Lung microvascular endothelial cell (primary cell): ENCODE measurements at regions not wholly inside any gene's neighbourhood (a gene's known extent, or its start where the extent isn't known, plus 50 kb on each side); places are given as distances from the start of the nearest gene placed in this dataset.
A peak's percentile ranks its signal among the peaks of the same experiment; 100 is the strongest.

ENCODE experiments used
- DNase-seq, 2 donors: peaks; one replicate each; pipeline versions ENCODE4 v3.0.0 to v3.0.0-alpha.2; 2010; ENCODE audit warnings: low read depth in 2 of 2

DNA sequence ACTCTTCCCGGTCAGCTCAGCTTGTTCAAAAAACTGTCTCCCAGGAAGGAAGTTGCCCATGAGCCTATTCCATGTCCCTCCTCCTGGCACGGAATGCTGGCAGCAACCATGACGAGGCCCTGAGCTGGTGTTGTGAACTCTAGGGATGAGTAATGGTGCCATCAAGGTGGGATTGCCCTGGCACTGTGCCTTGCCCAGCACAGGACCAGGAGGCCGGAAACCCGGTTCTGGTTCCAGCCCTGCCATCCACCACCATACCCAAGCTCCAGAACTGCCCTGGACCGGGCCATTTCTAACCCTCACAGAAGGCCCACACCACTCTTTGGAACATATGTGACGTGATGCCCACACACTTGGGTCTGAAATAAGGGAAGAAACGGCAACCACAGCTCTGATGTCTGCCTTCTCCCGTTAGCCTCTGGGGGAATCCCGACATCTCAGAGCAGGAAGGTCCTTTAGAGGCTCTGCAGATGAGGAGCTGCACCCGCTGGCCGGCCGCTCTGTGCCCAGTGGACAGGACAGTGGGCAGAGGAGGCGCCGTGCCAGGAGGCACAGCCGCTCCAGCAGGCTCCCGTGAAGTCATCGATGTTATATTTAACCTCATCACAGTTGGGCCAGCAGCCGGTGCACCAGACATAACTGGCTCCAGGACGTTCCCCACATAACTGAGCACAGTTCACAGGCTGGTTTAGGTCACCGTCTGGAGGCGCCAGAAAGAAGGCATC, 462.1 kb upstream of the ID2 start:
- DNase-seq: no peak

GRCh38 chr2:8222979-8223694, 458.7 kb upstream of the ID2 start:
- DNase-seq: no peak

GRCh38 chr2:8223695-8224346, 458.0 kb upstream of the ID2 start:
- DNase-seq: no peak

- no peak for DNase-seq
These were observed 457.3 kb upstream of the ID2 start for GRCh38 chr2:8224347-8225190.

DNA sequence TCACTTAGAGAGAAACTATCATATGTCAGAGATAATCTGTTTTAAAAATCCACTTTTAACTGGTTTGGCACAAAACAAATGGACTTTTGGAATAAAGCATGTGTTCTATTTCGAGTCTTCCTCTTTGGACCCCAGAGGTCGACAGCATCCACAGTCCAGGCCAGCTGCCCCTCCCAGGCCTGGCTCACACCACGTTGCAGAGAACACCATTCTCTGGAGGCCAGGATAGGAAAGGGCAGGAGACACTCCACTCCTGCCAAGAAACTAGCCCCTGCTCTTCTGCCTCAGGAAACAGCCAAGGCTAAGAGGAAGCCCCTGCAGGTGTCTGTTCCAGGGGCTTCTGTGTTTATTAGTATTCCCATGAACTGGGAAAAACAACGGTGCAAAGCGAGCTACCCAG, 456.6 kb upstream of the ID2 start:
- DNase-seq: no peak

DNA sequence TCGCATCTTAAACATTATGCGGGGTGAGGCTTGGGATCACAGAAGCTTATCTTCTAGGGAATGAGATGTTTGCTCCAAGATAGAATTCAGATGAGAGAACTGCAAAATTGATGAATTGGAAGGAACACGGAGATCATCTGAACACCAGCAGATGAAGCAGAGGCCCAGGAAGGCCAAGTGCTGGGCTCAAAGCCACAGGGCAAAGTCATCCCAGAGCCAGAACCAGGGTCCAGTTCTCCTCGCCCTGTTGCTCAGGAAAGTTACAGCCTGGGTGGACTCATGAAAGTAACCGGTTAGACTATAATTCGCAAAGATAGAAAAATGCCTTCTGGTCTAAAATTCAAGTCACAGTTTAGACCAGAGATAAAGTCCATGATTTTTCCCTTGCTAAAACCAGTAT, 456.1 kb upstream of the ID2 start:
- DNase-seq: no peak

DNA sequence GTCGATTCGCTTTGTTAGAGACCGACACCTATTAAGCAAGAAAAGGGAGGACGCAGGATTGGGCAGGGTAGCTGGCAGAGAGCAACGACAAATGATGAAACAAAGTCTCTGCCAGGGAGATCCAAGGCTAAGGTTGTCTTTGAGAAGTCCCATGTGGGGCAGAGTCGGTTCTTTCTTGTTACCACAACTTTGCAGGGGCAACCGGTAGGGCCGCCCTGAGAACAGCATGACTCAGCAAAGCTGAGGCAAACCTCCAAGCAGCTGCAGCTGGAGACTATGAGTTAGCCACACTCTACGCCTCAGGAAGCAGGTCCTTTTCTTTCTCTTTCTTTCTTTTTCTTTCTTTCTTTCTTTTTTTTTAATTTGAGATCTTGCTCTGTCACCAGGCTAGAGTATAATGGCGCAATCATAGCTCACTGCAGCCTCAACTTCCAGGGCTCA, 452.3 kb upstream of the ID2 start:
- DNase-seq: peak in 1 of 2 donors; percentile 12

- no peak for DNase-seq
These were observed 451.4 kb upstream of the ID2 start for GRCh38 chr2:8230466-8230865.

GRCh38 chr2:8231902-8232301, 450.0 kb upstream of the ID2 start:
- DNase-seq: no peak

DNA sequence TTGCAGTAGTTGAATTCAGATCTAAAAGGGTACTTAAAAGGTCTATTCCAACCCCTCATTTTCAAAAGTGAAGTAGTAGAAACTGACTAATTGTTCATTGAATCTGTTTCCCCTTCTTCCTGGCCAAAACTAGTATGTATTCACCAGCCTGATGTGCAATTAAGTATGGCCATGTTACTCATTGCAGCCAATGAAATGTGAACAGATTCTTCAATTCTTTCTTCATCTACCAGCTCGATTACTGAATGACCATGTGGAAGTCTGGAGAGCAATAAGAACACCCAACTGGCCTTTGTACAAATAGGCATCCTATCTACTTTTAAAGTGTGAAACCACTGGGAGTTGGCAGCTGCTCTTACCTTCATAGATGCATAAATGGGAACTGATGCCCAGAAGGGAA, 449.0 kb upstream of the ID2 start:
- DNase-seq: no peak

DNA sequence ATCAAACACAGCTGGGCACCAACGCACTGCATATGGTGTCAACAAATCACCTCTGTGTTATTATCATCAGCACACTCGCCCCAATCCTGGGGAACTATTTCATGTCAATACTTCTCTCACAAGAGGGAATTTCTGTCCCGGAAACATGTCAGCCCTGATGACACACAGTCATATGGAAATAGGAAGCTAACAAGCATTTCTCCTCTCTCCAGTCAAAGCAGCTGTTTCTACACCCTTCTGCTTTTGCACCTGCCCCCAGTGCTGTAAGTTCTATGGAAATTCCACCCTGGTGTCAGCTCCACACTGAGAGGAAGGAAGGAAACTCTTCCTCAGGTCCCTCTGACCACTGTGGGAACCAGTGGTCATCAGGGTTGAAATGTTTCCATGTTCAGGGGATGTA, 447.6 kb upstream of the ID2 start:
- peak in 1 of 2 donors; percentile 4 for DNase-seq

DNA sequence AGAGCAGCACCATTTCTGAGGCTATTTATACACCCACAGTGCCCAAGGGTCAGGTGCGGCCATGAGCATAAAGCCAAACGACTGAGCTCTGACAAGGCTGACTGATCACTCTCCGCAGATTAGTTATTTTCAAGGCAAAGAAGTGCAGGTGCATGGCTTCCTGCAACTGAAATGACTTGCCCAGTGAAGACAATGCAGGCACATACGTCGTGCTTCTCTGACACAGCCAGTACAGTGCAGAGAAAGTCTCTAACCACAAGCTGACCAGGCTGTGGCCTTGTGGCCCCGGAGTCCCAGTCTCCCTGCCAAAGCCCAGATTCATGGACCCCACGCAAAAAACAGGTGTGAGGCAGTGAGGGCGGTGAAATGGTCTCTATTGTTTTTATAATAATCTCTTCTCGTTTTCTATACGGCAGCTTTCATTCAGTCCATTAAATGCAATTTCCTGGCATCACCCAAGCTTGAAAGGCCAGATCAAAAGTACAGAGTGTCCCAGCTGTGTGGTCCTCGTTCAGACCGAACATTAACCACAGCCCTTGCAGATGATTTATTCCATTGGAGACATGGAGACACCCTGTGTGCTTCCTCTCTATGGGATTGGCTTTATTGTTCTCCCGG, 447.0 kb upstream of the ID2 start:
- DNase-seq: no peak

DNA sequence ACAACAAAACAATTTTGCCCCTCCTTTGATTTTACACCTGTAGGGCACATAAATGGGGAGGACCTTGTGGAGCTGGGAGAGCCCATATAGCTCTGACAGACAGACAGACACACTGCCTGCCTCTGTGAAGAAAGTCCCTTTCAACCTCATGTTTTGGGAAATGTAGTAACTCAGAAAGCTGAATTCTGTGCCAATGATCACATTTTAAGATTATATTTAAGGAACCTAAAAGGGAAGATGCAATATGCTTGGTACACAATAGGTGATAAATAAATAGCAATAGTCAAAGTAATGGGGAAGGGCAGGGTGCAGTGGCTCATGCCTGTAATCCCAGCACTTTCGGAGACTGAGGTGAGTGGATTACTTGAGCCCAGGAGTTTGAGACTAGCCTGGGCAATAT, 446.4 kb upstream of the ID2 start:
- no peak for DNase-seq

- no peak for DNase-seq
These were observed 445.5 kb upstream of the ID2 start for GRCh38 chr2:8236391-8236790.

- DNase-seq: no peak
These were observed 443.2 kb upstream of the ID2 start for GRCh38 chr2:8238521-8239230.

GRCh38 chr2:8239531-8240088, 442.2 kb upstream of the ID2 start:
- no peak for DNase-seq

- DNase-seq: no peak
These were observed 440.5 kb upstream of the ID2 start for GRCh38 chr2:8241317-8241716.

GRCh38 chr2:8242739-8243138, 439.1 kb upstream of the ID2 start:
- DNase-seq: no peak

- no peak for DNase-seq
These were observed 438.0 kb upstream of the ID2 start for GRCh38 chr2:8243748-8244400.

GRCh38 chr2:8244639-8245038, 437.2 kb upstream of the ID2 start:
- DNase-seq: no peak
